ENCODE measurements at regions not wholly inside any gene's neighbourhood (a gene's known extent, or its start where the extent isn't known, plus 50 kb on each side); places are given as distances from the start of the nearest gene placed in this dataset.

DNA sequence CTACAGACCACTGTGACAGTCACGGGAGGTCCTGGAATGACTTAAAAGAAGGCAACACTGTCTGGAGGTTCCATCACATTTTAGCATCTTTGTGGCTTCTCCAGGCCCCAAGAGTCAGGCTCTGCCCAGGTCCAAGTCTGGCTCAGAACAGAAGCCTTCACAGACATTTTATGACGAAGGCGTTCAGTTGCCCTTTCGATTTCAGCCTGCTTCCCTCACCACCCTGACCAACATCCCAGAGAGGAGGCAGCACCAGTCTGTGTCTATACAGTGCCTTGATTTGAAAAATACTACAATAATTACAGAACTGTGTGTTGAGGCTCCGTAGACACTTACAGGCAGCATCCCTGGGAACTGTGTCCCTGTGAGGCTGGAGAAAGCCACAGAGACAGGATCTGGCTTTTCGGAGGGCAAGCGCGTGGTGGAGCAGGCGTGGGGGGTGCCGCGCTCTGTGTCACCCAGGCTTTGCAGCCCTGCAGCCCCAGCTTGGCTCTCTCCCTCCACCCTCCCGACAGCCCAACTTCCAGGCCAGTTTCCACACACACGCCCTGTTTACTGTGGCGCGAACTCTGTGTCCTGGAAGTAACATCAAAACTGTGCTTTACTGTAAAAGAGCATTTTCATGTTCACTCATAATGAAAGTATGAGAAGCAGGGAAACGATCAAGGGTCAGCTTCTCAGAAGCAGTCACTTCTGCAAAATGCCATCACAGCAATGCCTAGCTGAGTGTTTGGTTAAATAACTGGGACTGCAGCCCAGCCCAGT, 153.5 kb upstream of the ALKAL2 start:
- Histone ChIP-seq H3K4me3 (no peak overlapping the region), H3K27me3 (replicated peaks in 1 of 2; ENCODE audit: control insufficient read depth in 2 of 2, insufficient read depth in 2 of 2, low read length in 1 of 2) (no peaks in the 10 kb centered on the region; a peak in 1 of 4 replicates), H3K27ac (ENCODE audit: control insufficient read depth, insufficient read depth) (no peak overlapping the region), H3K9ac (ENCODE audit: control insufficient read depth, insufficient read depth, low read length) (no peak overlapping the region), H3K4me1 (ENCODE audit: control insufficient read depth, insufficient read depth, low read length) (no peaks in the 10 kb centered on the region), H3K79me2 (ENCODE audit: control insufficient read depth, insufficient read depth, low read length) (no peaks in the 10 kb centered on the region), H4K20me1 (ENCODE audit: control insufficient read depth, insufficient read depth) (no peaks in the 10 kb centered on the region), H3K9me3 (replicated peaks; ENCODE audit: control insufficient read depth, insufficient read depth, low read length) (no peaks in the 10 kb centered on the region; the same call in 2 of the 3 replicates), H3K36me3 (ENCODE audit: control insufficient read depth in 2 of 2, insufficient read depth in 2 of 2, low read length in 1 of 2) (no peaks in the 10 kb centered on the region), H3K4me2 (ENCODE audit: control insufficient read depth, insufficient read depth) (no peak overlapping the region; the same call in 1 of the 2 replicates), H2AFZ (ENCODE audit: control insufficient read depth, low read depth, low read length) (no peak overlapping the region)
- no peak for FAIRE-seq
- ChIA-PET CTCF (no interaction called here), SMC1A (ENCODE audit: uncharacterized antibody, unreplicated experiment) (no interaction called here), POLR2A (no interaction called here), RAD21 (ENCODE audit: unreplicated experiment) (no interaction called here)
- intact Hi-C loops (cut with micrococcal nuclease; ENCODE audit: unreplicated experiment) (no loop called here), in situ Hi-C loops (cut with MboI) (no loop called here)
- peak; percentile 71 for ATAC-seq
- under 1% methylated on average over 16 of the region's 16 CpGs for WGBS (ENCODE audit: insufficient coverage, insufficient replicate concordance, low lambda C conversion rate, missing lambda C conversion rate)
- DNase-seq (ENCODE audit: low read depth, low spot score) = no peak
- no TSS peak for BruUV-seq (replicated peaks)
- TF ChIP-seq NFYA (IDR thresholded peaks at IDR 0.05; ENCODE audit: borderline replicate concordance, low read depth, low read length) = no peak
- TF ChIP-seq SIX5 (IDR thresholded peaks at IDR 0.05; ENCODE audit: low read depth, low read length, severe bottlenecking) = no peak
- TF ChIP-seq FOXM1 (IDR thresholded peaks at IDR 0.05; ENCODE audit: low read depth, low read length) = no peak
- TF ChIP-seq SMC3 (IDR thresholded peaks at IDR 0.05; ENCODE audit: borderline replicate concordance, low read length) = no peak
- no peak for TF ChIP-seq ZNF24 (IDR thresholded peaks at IDR 0.05)
- no peak for TF ChIP-seq GABPA (IDR thresholded peaks at IDR 0.05; ENCODE audit: low read depth)
- TF ChIP-seq, protein P1, sequence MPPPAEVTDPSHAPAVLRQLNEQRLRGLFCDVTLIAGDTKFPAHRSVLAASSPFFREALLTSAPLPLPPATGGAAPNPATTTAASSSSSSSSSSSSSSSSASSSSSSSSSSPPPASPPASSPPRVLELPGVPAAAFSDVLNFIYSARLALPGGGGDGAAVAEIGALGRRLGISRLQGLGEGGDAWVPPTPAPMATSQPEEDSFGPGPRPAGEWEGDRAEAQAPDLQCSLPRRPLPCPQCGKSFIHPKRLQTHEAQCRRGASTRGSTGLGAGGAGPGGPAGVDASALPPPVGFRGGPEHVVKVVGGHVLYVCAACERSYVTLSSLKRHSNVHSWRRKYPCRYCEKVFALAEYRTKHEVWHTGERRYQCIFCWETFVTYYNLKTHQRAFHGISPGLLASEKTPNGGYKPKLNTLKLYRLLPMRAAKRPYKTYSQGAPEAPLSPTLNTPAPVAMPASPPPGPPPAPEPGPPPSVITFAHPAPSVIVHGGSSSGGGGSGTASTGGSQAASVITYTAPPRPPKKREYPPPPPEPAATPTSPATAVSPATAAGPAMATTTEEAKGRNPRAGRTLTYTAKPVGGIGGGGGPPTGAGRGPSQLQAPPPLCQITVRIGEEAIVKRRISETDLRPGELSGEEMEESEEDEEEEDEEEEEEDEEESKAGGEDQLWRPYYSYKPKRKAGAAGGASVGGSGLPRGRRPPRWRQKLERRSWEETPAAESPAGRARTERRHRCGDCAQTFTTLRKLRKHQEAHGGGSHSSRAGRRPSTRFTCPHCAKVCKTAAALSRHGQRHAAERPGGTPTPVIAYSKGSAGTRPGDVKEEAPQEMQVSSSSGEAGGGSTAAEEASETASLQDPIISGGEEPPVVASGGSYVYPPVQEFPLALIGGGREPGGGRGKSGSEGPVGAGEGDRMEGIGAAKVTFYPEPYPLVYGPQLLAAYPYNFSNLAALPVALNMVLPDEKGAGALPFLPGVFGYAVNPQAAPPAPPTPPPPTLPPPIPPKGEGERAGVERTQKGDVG (CRISPR knock-in tag; IDR thresholded peaks at IDR 0.05) = no peak
- TF ChIP-seq, protein P2, sequence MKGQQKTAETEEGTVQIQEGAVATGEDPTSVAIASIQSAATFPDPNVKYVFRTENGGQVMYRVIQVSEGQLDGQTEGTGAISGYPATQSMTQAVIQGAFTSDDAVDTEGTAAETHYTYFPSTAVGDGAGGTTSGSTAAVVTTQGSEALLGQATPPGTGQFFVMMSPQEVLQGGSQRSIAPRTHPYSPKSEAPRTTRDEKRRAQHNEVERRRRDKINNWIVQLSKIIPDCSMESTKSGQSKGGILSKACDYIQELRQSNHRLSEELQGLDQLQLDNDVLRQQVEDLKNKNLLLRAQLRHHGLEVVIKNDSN (IDR thresholded peaks at IDR 0.05; ENCODE audit: borderline replicate concordance, extremely low read length, insufficient read depth, low read depth, low read length) = no peak
- TF ChIP-seq, protein P3, sequence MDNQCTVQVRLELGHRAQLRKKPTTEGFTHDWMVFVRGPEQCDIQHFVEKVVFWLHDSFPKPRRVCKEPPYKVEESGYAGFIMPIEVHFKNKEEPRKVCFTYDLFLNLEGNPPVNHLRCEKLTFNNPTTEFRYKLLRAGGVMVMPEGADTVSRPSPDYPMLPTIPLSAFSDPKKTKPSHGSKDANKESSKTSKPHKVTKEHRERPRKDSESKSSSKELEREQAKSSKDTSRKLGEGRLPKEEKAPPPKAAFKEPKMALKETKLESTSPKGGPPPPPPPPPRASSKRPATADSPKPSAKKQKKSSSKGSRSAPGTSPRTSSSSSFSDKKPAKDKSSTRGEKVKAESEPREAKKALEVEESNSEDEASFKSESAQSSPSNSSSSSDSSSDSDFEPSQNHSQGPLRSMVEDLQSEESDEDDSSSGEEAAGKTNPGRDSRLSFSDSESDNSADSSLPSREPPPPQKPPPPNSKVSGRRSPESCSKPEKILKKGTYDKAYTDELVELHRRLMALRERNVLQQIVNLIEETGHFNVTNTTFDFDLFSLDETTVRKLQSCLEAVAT (IDR thresholded peaks at IDR 0.05) = no peak
- peak; percentile 35; the same call in 1 of the 2 replicates for TF ChIP-seq IKZF1 (conservative IDR thresholded peaks at IDR 0.05)
- no peak for TF ChIP-seq MTA3 (IDR thresholded peaks at IDR 0.05; ENCODE audit: borderline replicate concordance, low read length)
- no peak for TF ChIP-seq BHLHE40 (IDR thresholded peaks at IDR 0.05; ENCODE audit: borderline replicate concordance in 1 of 2, low read depth in 2 of 2, low read length in 1 of 2)
- TF ChIP-seq MYC (IDR thresholded peaks at IDR 0.05; ENCODE audit: insufficient read depth, insufficient read length, insufficient replicate concordance, low read length, severe bottlenecking) = no peak
- peak; percentile 27; the same call in 1 of the 2 replicates for TF ChIP-seq SPI1 (IDR thresholded peaks at IDR 0.05; ENCODE audit: borderline replicate concordance, insufficient read depth, low read depth, low read length)
- TF ChIP-seq JUND (IDR thresholded peaks at IDR 0.05; ENCODE audit: low read depth, low read length) = 0 out of 2 replicates have a peak, but pooled peaks have one; percentile 24
- TF ChIP-seq, protein P4, sequence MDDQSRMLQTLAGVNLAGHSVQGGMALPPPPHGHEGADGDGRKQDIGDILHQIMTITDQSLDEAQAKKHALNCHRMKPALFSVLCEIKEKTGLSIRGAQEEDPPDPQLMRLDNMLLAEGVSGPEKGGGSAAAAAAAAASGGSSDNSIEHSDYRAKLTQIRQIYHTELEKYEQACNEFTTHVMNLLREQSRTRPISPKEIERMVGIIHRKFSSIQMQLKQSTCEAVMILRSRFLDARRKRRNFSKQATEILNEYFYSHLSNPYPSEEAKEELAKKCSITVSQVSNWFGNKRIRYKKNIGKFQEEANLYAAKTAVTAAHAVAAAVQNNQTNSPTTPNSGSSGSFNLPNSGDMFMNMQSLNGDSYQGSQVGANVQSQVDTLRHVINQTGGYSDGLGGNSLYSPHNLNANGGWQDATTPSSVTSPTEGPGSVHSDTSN (IDR thresholded peaks at IDR 0.05; ENCODE audit: insufficient replicate concordance, low read depth, low read length) = no peak

Measured in GM12878 (cell line).